Calu3 (cell line): ENCODE measurements at regions not wholly inside any gene's neighbourhood (a gene's known extent, or its start where the extent isn't known, plus 50 kb on each side); places are given as distances from the start of the nearest gene placed in this dataset.

Source experiments
- BruUV-seq: library from RNA; stranded (reverse); fragments of 400-500 nt; replicated peaks from 2 replicates; lab custom pipeline; 2021; lab: Mats Ljungman, UMichigan
- CTCF ChIA-PET: fragments of 300-600 bp; sonication (Branson Sonifier 250); formaldehyde crosslinking; loops from one replicate; lab custom pipeline; 2022; ENCODE audit warnings: antibody characterized with exemption; lab: Charles Lee
- DNase-seq: peaks from one replicate; pipeline ENCODE4 v3.0.0; 2022
- H3K27ac Mint-ChIP-seq: one replicate; pipeline ENCODE4 v1.8.0; 2022; ENCODE audit warnings: mixed read lengths; ENCODE audit not compliant: unreplicated experiment
- H3K27me3 Mint-ChIP-seq: one replicate; pipeline ENCODE4 v1.8.0; 2022; ENCODE audit warnings: mixed read lengths; ENCODE audit not compliant: unreplicated experiment
- H3K36me3 Mint-ChIP-seq: one replicate; pipeline ENCODE4 v1.8.0; 2022; ENCODE audit warnings: mild to moderate bottlenecking, moderate library complexity, mixed read lengths; ENCODE audit not compliant: insufficient read depth, unreplicated experiment
- H3K4me1 Mint-ChIP-seq: one replicate; pipeline ENCODE4 v1.8.0; 2022; ENCODE audit warnings: mild to moderate bottlenecking, low read depth, mixed read lengths; ENCODE audit not compliant: unreplicated experiment
- H3K4me3 Mint-ChIP-seq: one replicate; pipeline ENCODE4 v1.8.0; 2022; ENCODE audit warnings: mild to moderate bottlenecking, low read depth, moderate library complexity, mixed read lengths; ENCODE audit not compliant: unreplicated experiment
- H3K9me3 Mint-ChIP-seq: one replicate; pipeline ENCODE4 v1.8.0; 2022; ENCODE audit warnings: low read depth, mixed read lengths; ENCODE audit not compliant: unreplicated experiment
- intact Hi-C: fragments of 100-400 bp; cut with micrococcal nuclease; formaldehyde crosslinking; loops from one replicate; pipeline ENCODE4 v1.10.0; 2022; ENCODE audit not compliant: unreplicated experiment
- TF ChIP-seq, protein P1 (sequence below): fragments of 200-600 bp; IDR thresholded peaks from one replicate; pipeline ENCODE4 v1.8.0; 2022; ENCODE audit warnings: antibody characterized with exemption; ENCODE audit not compliant: unreplicated experiment

DNA sequence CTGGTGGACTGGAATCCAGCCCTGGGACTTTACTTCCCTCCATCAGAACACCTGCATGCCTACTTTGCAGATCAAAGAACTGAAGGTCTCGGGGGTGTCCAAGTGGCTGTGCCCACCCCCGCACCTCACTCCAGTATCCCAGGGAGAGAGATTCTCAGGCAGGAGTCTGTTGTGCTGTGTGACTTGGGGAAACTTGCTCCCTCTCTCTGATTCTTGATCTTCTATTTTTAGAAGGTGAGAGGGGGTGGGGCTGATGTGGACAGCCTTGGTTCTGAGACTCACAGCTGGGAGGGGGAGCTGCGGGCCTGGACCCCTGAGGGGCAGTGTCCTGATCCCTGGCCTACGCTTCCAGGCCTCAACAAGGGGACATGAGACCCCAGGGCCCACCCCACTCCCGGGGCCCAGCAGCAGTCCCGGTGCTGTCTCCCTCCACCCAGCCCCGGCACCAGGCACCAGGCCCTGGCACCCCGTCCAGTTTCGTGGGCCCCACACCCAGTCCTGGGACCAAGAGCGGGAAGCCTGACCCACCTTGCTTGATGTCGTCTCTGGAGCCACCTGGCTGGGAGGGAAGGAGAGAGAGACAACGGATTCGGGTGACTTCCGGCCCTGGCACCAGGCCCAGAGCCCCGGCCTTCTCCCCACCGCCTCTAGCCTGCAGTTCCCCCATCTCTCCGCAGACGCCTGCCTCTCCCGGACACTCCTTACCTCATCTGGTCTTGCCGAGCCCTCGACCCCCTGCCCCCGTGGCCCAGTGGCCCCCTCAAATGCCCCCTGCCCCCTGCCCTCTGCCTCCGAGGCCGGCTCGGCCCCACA is 74.0 kb upstream of the SPTLC1 start:
- TF ChIP-seq, protein P1, sequence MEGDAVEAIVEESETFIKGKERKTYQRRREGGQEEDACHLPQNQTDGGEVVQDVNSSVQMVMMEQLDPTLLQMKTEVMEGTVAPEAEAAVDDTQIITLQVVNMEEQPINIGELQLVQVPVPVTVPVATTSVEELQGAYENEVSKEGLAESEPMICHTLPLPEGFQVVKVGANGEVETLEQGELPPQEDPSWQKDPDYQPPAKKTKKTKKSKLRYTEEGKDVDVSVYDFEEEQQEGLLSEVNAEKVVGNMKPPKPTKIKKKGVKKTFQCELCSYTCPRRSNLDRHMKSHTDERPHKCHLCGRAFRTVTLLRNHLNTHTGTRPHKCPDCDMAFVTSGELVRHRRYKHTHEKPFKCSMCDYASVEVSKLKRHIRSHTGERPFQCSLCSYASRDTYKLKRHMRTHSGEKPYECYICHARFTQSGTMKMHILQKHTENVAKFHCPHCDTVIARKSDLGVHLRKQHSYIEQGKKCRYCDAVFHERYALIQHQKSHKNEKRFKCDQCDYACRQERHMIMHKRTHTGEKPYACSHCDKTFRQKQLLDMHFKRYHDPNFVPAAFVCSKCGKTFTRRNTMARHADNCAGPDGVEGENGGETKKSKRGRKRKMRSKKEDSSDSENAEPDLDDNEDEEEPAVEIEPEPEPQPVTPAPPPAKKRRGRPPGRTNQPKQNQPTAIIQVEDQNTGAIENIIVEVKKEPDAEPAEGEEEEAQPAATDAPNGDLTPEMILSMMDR = no peak
- intact Hi-C loops = no loop called here
- BruUV-seq = no TSS peak
- H3K36me3 Mint-ChIP-seq = no peaks in the 10 kb centered on the region
- H3K4me3 Mint-ChIP-seq = no peak overlapping the region
- peaks cover 40% of the 10 kb centered on the region for H3K27me3 Mint-ChIP-seq
- no peaks in the 10 kb centered on the region for H3K4me1 Mint-ChIP-seq
- CTCF ChIA-PET = no interaction called here
- H3K27ac Mint-ChIP-seq = no peak overlapping the region
- DNase-seq = no peak
- no peaks in the 10 kb centered on the region for H3K9me3 Mint-ChIP-seq

DNA sequence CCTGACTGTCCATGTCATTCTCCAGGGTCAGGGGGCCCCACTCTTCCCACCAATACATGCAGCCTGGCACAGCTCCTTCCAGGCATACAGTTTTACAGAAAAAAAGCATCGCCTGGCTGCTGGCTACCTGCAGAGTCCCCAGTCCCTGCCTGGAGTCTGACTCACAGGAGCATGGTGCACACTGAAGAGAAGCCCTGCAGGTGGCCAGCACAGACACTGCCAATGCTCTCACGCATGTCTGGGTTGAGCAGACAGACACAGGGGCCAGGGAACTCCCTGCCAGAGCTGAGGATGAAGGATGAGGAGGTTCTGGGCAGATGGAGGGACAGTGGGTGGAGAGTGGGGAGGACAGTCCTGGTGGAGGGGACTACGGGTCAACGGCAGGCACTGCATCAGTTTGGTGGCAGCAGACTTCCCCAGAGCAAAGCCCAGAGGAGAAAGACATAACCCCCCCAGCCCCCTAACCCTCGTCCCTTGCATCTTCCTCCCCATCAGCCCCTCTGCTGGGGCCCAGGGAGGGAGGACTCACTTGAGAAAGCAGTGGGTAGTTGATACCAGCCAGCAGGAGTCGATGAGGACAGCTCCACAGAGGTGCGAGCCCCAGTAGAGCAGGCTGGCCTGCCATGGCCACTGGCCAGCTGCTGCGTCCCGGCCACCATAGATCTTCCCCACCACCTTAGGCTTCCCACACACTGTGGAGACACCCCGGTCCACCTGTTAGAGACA is 72.9 kb upstream of the SPTLC1 start:
- intact Hi-C loops = no loop called here
- no peaks in the 10 kb centered on the region for H3K4me1 Mint-ChIP-seq
- no peaks in the 10 kb centered on the region for H3K36me3 Mint-ChIP-seq
- DNase-seq = no peak
- TF ChIP-seq, protein P1 = no peak
- no peaks in the 10 kb centered on the region for H3K9me3 Mint-ChIP-seq
- CTCF ChIA-PET = no interaction called here
- H3K4me3 Mint-ChIP-seq = no peak overlapping the region
- peaks cover 51% of the 10 kb centered on the region for H3K27me3 Mint-ChIP-seq
- H3K27ac Mint-ChIP-seq = no peak overlapping the region
- no TSS peak for BruUV-seq

DNA sequence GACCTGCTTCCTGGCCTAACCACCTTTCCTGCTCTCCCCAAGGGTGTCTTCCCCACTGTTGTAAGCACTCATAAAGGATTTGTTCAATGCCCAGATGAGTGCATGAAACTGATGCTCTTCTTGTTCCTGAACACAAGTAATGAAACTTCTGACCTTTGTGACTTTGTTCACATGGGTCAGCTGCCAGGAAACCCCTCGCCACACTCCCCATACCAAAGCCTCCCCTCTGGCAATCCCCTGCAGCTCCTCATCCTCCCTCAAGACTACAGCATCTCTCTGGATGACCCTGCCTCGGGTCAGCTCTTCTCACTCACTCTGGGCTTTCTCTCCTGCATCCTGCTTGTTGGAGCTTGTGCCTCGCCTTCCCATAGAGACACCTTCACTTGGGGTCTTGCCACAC is 72.2 kb upstream of the SPTLC1 start:
- no peak overlapping the region for H3K4me3 Mint-ChIP-seq
- H3K27ac Mint-ChIP-seq = no peak overlapping the region
- BruUV-seq = no TSS peak
- TF ChIP-seq, protein P1 = no peak
- peaks cover 58% of the 10 kb centered on the region for H3K27me3 Mint-ChIP-seq
- no peaks in the 10 kb centered on the region for H3K4me1 Mint-ChIP-seq
- no peaks in the 10 kb centered on the region for H3K9me3 Mint-ChIP-seq
- intact Hi-C loops = no loop called here
- CTCF ChIA-PET = no interaction called here
- H3K36me3 Mint-ChIP-seq = no peaks in the 10 kb centered on the region
- DNase-seq = no peak

DNA sequence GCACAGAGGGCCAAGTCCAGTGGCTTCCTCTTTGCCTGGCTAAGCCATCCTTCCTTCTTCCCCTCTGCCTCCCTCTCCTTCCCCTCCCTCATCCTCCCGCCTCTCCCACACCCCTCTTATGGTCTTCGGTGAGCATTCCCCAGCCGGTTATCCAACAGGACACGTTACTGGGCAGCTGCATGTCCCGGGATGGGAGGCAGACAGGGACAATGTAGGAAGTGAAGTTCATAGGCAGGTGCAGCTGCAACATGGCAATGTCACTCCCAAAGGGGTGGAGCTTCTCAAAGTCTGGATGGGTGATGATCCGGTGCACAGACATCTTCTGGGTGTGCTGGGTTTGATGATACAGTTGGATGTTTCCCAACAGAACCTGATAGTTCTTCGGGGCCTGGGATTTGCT is 71.4 kb upstream of the SPTLC1 start:
- CTCF ChIA-PET = no interaction called here
- BruUV-seq = no TSS peak
- Mint-ChIP-seq H3K4me1 (no peaks in the 10 kb centered on the region), H3K36me3 (no peaks in the 10 kb centered on the region), H3K27ac (no peak overlapping the region), H3K9me3 (no peaks in the 10 kb centered on the region), H3K27me3 (peaks cover 60% of the 10 kb centered on the region), H3K4me3 (no peak overlapping the region)
- DNase-seq = no peak
- TF ChIP-seq, protein P1 = no peak
- intact Hi-C loops = no loop called here
